BE2C (cell line): ENCODE measurements at regions not wholly inside any gene's neighbourhood (a gene's known extent, or its start where the extent isn't known, plus 50 kb on each side); places are given as distances from the start of the nearest gene placed in this dataset.

Experiments
- DNase-seq: peaks from one replicate; pipeline ENCODE4 v3.0.0-alpha.2; 2020
- H3K27me3 ChIP-seq: fragments of 250-450 bp; sonication (Bioruptor Pico); 2 replicates; pipeline ENCODE4 v1.5.1; 2020; ENCODE audit warnings: mild to moderate bottlenecking
- H3K36me3 ChIP-seq: fragments of 250-450 bp; sonication (Bioruptor Pico); 2 replicates; pipeline ENCODE4 v1.5.1; 2020; ENCODE audit warnings: mild to moderate bottlenecking
- H3K4me1 ChIP-seq: fragments of 250-450 bp; sonication (Bioruptor Pico); 2 replicates; pipeline ENCODE4 v1.5.1; 2020
- H3K4me3 ChIP-seq: 2 replicates; pipeline ENCODE4 v1.5.1; 2011; ENCODE audit warnings: low read depth, low read length
- H3K9me3 ChIP-seq: fragments of 250-450 bp; sonication (Bioruptor Pico); 2 replicates; pipeline ENCODE4 v1.5.1; 2020
- TF ChIP-seq, protein P1 (sequence below): IDR thresholded peaks from 2 replicates; pipeline ENCODE4 v1.5.1; 2012; ENCODE audit warnings: mild to moderate bottlenecking, low read depth, low read length

DNA sequence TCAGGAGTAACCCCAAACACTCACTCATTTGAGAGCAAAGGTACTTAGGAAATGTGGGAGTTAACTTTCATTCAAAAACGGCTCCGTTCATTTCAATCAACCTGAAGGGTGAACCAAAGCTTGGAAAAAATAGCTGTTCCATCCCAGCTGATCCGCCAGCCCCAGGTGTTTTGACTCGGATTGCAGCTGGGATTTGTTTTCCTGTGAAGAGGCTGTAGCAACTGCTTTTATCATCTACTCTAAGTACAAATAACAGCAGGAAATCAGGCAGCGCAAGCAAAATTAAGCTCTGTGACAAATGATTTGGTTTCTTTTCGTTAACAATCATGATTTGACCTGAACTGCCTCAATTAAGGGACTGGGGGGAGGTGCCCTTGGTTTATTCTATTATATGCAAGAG is 154.7 kb downstream of the BEND2 start:
- no peak for DNase-seq
- TF ChIP-seq, protein P1, sequence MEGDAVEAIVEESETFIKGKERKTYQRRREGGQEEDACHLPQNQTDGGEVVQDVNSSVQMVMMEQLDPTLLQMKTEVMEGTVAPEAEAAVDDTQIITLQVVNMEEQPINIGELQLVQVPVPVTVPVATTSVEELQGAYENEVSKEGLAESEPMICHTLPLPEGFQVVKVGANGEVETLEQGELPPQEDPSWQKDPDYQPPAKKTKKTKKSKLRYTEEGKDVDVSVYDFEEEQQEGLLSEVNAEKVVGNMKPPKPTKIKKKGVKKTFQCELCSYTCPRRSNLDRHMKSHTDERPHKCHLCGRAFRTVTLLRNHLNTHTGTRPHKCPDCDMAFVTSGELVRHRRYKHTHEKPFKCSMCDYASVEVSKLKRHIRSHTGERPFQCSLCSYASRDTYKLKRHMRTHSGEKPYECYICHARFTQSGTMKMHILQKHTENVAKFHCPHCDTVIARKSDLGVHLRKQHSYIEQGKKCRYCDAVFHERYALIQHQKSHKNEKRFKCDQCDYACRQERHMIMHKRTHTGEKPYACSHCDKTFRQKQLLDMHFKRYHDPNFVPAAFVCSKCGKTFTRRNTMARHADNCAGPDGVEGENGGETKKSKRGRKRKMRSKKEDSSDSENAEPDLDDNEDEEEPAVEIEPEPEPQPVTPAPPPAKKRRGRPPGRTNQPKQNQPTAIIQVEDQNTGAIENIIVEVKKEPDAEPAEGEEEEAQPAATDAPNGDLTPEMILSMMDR, result no peak
- H3K4me3 ChIP-seq, result no peak overlapping the region
- H3K36me3 ChIP-seq, result no peaks in the 10 kb centered on the region
- H3K27me3 ChIP-seq, result no peaks in the 10 kb centered on the region
- no peaks in the 10 kb centered on the region for H3K9me3 ChIP-seq
- no peaks in the 10 kb centered on the region for H3K4me1 ChIP-seq

DNA sequence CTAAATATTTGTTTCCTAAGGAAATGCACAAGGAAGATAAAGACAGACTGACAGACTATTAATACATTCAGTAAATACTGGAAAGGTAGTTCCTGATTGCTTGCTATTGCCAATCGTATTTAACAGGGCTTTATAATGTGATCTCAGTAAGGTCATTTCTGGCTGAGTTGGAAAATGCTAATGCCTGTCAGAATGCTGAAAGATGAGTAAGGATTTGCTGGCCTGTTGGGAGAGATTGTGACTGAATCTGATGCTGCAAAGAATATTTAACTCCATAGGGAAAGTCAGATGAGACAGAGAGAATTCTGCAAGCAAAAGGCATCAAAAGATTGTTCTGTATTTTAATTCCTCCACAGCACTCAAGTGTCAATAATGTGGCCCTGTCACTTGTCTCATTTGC is 169.0 kb downstream of the BEND2 start:
- TF ChIP-seq, protein P1, result no peak
- no peaks in the 10 kb centered on the region for H3K36me3 ChIP-seq
- no peak overlapping the region for H3K4me3 ChIP-seq
- no peak for DNase-seq
- no peaks in the 10 kb centered on the region for H3K9me3 ChIP-seq
- no peaks in the 10 kb centered on the region for H3K4me1 ChIP-seq
- no peaks in the 10 kb centered on the region for H3K27me3 ChIP-seq

DNA sequence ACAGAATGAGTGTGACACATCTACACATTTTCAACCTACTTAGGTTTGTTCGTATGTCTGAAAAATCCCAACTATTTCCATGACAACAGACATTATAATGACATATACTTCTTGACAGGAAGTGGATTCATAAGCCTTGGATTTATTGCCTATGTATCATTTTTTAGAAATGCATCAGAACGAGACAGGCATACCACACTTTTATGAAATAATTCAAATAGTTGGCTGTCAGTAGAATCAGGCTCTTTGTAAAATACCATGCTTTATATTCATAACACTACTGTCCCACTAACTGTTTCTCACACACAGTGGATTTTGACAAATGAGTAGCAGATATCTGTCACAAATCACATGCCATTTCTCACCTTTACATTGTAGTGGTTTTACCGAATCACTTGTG is 173.2 kb downstream of the BEND2 start:
- DNase-seq, result no peak
- H3K27me3 ChIP-seq, result no peaks in the 10 kb centered on the region
- no peaks in the 10 kb centered on the region for H3K4me1 ChIP-seq
- H3K36me3 ChIP-seq, result no peaks in the 10 kb centered on the region
- TF ChIP-seq, protein P1, result no peak
- no peak overlapping the region for H3K4me3 ChIP-seq
- H3K9me3 ChIP-seq, result no peaks in the 10 kb centered on the region

DNA sequence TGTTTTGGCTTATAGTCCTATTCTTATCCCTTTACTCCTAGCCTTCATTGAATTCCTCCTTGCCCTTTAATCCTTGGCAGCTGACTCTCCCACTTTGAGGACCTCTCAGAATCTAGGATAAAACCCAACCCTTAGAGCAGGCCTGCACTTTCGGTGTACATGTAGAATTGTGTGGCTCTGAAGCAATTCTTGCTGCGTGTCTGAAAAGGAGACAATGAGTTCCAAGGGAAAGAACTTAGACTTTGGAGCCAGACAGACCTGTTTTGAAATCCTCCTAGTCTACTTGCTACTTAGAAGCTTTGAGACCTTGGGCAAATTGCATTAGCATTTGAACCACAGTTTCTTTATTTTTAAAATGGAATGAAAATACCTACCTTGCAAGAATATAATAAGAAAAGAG is 175.2 kb downstream of the BEND2 start:
- TF ChIP-seq, protein P1, result no peak
- H3K27me3 ChIP-seq, result no peaks in the 10 kb centered on the region

DNA sequence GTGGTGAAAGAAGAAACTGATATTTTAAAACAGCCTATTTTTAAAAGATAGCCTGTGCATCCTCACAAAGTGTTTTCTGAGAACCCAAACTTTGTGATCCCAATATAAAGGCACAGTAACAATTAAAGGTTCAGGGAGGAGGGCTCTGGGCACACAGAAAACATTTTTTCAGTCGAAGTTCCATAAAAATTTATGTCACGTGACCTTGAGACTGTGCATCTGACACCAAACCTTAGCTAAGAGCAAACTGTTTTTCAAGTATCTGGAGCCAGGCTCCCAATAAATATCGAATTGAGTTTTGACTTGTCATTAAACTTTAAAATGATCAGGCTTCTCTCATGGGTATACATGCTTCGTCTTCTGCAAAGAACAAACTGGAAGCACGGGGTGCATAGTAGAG is 177.9 kb downstream of the BEND2 start:
- no peaks in the 10 kb centered on the region for H3K4me1 ChIP-seq
- H3K36me3 ChIP-seq, result no peaks in the 10 kb centered on the region
- H3K9me3 ChIP-seq, result no peaks in the 10 kb centered on the region
- TF ChIP-seq, protein P1, result no peak
- no peaks in the 10 kb centered on the region for H3K27me3 ChIP-seq
- no peak for DNase-seq
- H3K4me3 ChIP-seq, result no peak overlapping the region

More for the DNA sequence above, 175.2 kb downstream of the BEND2 start:
- Histone ChIP-seq H3K36me3 (no peaks in the 10 kb centered on the region), H3K4me3 (no peak overlapping the region), H3K4me1 (no peaks in the 10 kb centered on the region), H3K9me3 (no peaks in the 10 kb centered on the region)
- no peak for DNase-seq

DNA sequence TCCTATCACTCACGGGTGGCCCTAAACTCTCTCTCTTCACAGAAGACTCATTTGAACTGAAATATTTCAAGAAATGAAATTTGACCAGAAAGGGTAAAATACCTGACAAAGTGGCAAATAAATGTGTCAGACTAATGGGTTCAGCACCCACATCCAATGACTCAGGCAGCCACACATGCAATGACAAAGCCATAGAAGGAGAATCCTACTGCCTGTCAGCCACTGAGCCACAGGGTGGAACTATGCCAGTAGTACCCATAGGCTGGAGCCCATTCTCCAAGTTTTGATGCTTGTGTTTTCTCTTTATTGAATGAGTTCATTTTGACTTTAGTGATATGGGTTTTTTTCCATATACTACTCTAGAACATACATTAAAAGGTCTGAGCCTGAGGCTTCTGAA is 179.0 kb downstream of the BEND2 start:
- DNase-seq, result no peak
- H3K9me3 ChIP-seq, result no peaks in the 10 kb centered on the region
- TF ChIP-seq, protein P1, result no peak
- H3K4me1 ChIP-seq, result no peaks in the 10 kb centered on the region
- H3K27me3 ChIP-seq, result no peaks in the 10 kb centered on the region
- H3K36me3 ChIP-seq, result no peaks in the 10 kb centered on the region
- H3K4me3 ChIP-seq, result no peak overlapping the region
